Smooth muscle cell (in vitro differentiated cells): ENCODE measurements at regions not wholly inside any gene's neighbourhood (a gene's known extent, or its start where the extent isn't known, plus 50 kb on each side); places are given as distances from the start of the nearest gene placed in this dataset.

ENCODE experiments used
- DNase-seq: peaks from one replicate; lab custom pipeline; 2025; ENCODE audit not compliant: unreplicated experiment; lab: John Stamatoyannopoulos, UW
- H2AFZ ChIP-seq: fragments of 200-600 bp; sonication (generic); 2 replicates; pipeline ENCODE4 v1.6.0; 2016; ENCODE audit warnings: antibody characterized with exemption, low read depth, mild to moderate bottlenecking
- H3F3A ChIP-seq: fragments of 200-600 bp; sonication (generic); 2 replicates; pipeline ENCODE4 v1.6.0; 2017; ENCODE audit warnings: antibody characterized with exemption, low read depth
- H3K27ac ChIP-seq: fragments of 200-600 bp; sonication (generic); 2 replicates; pipeline ENCODE4 v1.5.1; 2016; ENCODE audit warnings: low read depth, mild to moderate bottlenecking
- H3K27me3 ChIP-seq: fragments of 200-600 bp; sonication (generic); 2 replicates; pipeline ENCODE4 v1.6.1; 2016; ENCODE audit warnings: low read depth, mild to moderate bottlenecking
- H3K36me3 ChIP-seq: fragments of 200-600 bp; sonication (generic); 2 replicates; pipeline ENCODE4 v1.5.1; 2016; ENCODE audit warnings: low read depth
- H3K4me1 ChIP-seq: fragments of 200-600 bp; sonication (generic); 2 replicates; pipeline ENCODE4 v1.5.1; 2016; ENCODE audit warnings: low read depth
- H3K4me2 ChIP-seq: fragments of 200-600 bp; sonication (generic); 2 replicates; pipeline ENCODE4 v1.6.0; 2016; ENCODE audit warnings: mild to moderate bottlenecking
- H3K4me3 ChIP-seq: fragments of 200-600 bp; sonication (generic); 2 replicates; pipeline ENCODE4 v1.5.1; 2016; ENCODE audit warnings: mild to moderate bottlenecking
- H3K79me2 ChIP-seq: fragments of 200-600 bp; sonication (generic); 2 replicates; pipeline ENCODE4 v1.6.0; 2016; ENCODE audit warnings: low read depth, mild to moderate bottlenecking
- H3K9ac ChIP-seq: fragments of 200-600 bp; sonication (generic); 2 replicates; pipeline ENCODE4 v1.6.0; 2016; ENCODE audit warnings: low read depth
- H3K9me3 ChIP-seq: fragments of 200-600 bp; sonication (generic); replicated peaks from 2 replicates; pipeline ENCODE4 v1.5.1; 2016; ENCODE audit warnings: low read depth
- H4K20me1 ChIP-seq: fragments of 200-600 bp; sonication (generic); 2 replicates; pipeline ENCODE4 v1.6.0; 2016; ENCODE audit warnings: low read depth
- WGBS: methylation state at CpG from one replicate; pipeline ENCODE4 v1.1.7; 2016; ENCODE audit warnings: low lambda C conversion rate; 5-methylcytosine and 5-hydroxymethylcytosine counted together
- TF ChIP-seq, protein P1 (sequence below): fragments of 200-600 bp; sonication (generic); IDR thresholded peaks from 2 replicates; pipeline ENCODE4 v1.5.1; 2017; ENCODE audit warnings: borderline replicate concordance, mild to moderate bottlenecking, antibody characterized with exemption; ENCODE audit not compliant: insufficient read depth, poor library complexity, severe bottlenecking

DNA sequence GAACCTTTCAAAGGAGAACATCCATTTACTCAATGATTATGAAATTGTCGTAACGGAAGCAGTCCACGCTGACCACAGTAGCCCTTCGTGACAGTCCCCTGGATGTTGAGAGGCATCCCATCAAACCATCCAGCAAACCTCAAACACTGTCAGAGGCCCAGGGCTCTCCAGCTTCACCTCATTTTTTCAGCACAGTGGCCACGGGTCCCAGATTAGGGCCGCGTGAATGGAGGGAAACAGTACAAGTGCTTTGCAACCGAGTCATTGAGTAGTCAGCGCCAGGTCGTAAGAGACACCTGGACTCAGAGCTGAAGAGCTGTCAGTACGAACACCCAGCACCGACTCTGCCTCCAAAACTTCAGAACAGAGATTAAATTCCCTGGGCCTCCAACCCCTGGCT lies 552.5 kb upstream of the SALL3 start:
- Histone ChIP-seq H3F3A (no peaks in the 10 kb centered on the region), H3K9ac (no peak overlapping the region), H3K36me3 (no peaks in the 10 kb centered on the region), H3K27ac (no peak overlapping the region), H3K4me1 (no peaks in the 10 kb centered on the region), H2AFZ (no peak overlapping the region), H3K79me2 (no peaks in the 10 kb centered on the region), H3K9me3 (no peaks in the 10 kb centered on the region), H3K4me3 (no peak overlapping the region), H4K20me1 (no peaks in the 10 kb centered on the region), H3K27me3 (no peaks in the 10 kb centered on the region), H3K4me2 (no peak overlapping the region)
- no peak for DNase-seq
- TF ChIP-seq, protein P1, sequence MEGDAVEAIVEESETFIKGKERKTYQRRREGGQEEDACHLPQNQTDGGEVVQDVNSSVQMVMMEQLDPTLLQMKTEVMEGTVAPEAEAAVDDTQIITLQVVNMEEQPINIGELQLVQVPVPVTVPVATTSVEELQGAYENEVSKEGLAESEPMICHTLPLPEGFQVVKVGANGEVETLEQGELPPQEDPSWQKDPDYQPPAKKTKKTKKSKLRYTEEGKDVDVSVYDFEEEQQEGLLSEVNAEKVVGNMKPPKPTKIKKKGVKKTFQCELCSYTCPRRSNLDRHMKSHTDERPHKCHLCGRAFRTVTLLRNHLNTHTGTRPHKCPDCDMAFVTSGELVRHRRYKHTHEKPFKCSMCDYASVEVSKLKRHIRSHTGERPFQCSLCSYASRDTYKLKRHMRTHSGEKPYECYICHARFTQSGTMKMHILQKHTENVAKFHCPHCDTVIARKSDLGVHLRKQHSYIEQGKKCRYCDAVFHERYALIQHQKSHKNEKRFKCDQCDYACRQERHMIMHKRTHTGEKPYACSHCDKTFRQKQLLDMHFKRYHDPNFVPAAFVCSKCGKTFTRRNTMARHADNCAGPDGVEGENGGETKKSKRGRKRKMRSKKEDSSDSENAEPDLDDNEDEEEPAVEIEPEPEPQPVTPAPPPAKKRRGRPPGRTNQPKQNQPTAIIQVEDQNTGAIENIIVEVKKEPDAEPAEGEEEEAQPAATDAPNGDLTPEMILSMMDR, result no peak
- 95% methylated on average over 12 of the region's 12 CpGs for WGBS

DNA sequence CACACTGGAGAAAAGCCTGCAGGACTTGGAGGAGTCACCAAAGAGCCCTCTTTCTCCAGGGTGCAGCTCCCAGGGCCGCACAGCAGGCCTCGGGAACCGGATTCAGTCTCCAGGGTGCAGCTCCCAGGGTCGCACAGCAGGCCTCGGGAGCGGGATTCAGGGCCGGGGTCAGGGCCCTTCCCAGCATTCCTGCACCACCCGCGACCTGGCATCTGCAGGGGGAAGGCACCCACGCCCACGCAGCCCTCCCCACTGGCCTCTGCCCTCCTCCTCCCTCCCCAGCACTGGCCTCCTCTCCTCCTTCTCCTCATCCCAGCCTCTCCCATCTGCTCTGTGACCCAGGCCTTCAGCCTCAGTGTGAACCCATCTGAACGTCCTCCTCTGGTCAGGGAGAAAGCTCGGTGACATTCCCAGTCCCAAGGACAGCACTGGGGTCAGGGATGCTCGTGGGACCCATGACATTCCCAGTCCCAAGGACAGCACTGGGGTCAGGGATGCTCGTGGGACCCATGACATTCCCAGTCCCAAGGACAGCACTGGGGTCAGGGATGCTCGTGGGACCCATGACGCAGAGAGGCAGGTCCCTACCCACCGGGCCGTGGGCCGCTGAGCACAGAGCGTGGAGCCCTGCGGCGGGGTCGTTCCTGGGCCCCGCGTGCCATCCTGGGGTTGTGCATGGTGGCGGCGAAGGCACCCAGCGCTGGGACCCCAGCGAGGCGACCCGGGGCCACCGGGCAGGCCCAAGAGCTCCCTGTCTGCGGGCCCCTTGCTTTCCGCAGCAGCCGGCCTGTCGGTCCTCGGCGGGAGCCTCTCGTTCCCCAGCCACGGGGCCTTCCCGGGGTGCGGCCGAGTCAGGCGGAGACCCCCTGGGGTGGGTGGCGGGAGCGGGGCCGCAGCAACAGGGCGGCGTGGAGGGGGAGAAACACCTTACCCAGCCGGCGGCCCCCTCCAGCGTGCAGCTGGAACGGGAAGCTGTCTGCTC lies 550.2 kb upstream of the SALL3 start:
- H3K9me3 ChIP-seq, result no peaks in the 10 kb centered on the region
- no peak overlapping the region for H3K9ac ChIP-seq
- H3K79me2 ChIP-seq, result no peaks in the 10 kb centered on the region
- no peaks in the 10 kb centered on the region for H3K36me3 ChIP-seq
- H3F3A ChIP-seq, result no peaks in the 10 kb centered on the region
- H3K27me3 ChIP-seq, result no peaks in the 10 kb centered on the region
- 92% methylated on average over 43 of the region's 54 CpGs for WGBS
- TF ChIP-seq, protein P1, result no peak
- H3K4me1 ChIP-seq, result no peaks in the 10 kb centered on the region
- no peak overlapping the region for H3K4me3 ChIP-seq
- H2AFZ ChIP-seq, result no peak overlapping the region
- no peak overlapping the region for H3K4me2 ChIP-seq
- DNase-seq, result no peak
- H4K20me1 ChIP-seq, result no peaks in the 10 kb centered on the region
- H3K27ac ChIP-seq, result no peak overlapping the region

DNA sequence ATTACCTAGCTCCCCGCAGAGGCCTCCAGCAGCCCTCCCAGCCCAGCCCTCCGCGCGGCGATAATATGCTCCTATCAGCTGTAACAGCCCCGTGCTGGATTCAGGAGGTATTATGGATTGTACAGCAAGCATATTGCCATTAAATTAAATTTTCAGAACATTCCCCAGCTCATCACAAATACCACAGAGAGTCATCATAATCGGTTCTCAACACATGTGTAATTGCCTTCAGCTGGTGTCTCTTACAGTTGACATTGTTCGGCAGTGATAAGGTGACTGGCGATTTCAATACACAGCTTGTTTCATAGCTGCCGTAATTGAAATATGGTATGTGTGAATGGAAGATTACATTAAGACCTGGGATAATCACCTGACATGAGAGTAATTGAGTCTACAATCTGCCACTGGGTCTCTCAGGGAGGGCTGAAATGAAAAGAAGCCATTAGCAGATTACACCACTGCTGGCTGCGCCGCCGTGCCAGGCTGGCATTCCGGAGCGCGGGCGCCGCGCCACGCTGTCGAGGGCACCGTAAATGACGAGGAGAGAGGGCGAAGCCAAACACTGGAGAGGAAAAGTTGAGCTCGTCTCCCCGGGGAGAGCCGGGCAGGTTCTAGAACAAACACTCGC lies 549.4 kb upstream of the SALL3 start:
- Histone ChIP-seq H3K79me2 (no peaks in the 10 kb centered on the region), H2AFZ (no peak overlapping the region), H3K27ac (no peak overlapping the region), H3K9ac (no peak overlapping the region), H3K27me3 (no peaks in the 10 kb centered on the region), H3K36me3 (no peaks in the 10 kb centered on the region), H4K20me1 (no peaks in the 10 kb centered on the region), H3F3A (no peaks in the 10 kb centered on the region), H3K4me3 (no peak overlapping the region), H3K4me2 (no peak overlapping the region), H3K4me1 (no peaks in the 10 kb centered on the region), H3K9me3 (no peaks in the 10 kb centered on the region)
- TF ChIP-seq, protein P1, result no peak
- WGBS, result 93% methylated on average over 28 of the region's 28 CpGs
- no peak for DNase-seq
